ENCODE measurements at regions not wholly inside any gene's neighbourhood (a gene's known extent, or its start where the extent isn't known, plus 50 kb on each side); places are given as distances from the start of the nearest gene placed in this dataset.

GRCh38 chrX:98501426-98501825 lies 1617.7 kb downstream of the RPA4 start:
- Mint-ChIP-seq H3K36me3 (no peaks in the 10 kb centered on the region), H3K4me1 (no peaks in the 10 kb centered on the region), H3K27me3 (peaks cover 2% of the 10 kb centered on the region), H3K27ac (peak overlapping the region in 1 of 3 donors; percentile 28), H3K9me3 (no peaks in the 10 kb centered on the region), H3K4me3 (no peak overlapping the region)

GRCh38 chrX:98506907-98507306 lies 1623.2 kb downstream of the RPA4 start:
- Mint-ChIP-seq H3K27ac (no peak overlapping the region), H3K4me1 (no peaks in the 10 kb centered on the region), H3K36me3 (no peaks in the 10 kb centered on the region)

GRCh38 chrX:98514032-98514431 lies 1630.3 kb downstream of the RPA4 start:
- Mint-ChIP-seq H3K9me3 (no peaks in the 10 kb centered on the region), H3K4me3 (no peak overlapping the region), H3K27ac (no peak overlapping the region), H3K4me1 (no peaks in the 10 kb centered on the region), H3K36me3 (no peaks in the 10 kb centered on the region), H3K27me3 (no peaks in the 10 kb centered on the region)

More at GRCh38 chrX:98506907-98507306, 1623.2 kb downstream of the RPA4 start:
- peaks cover 0 to 2% (median 0%) of the 10 kb centered on the region in 3 donors for H3K9me3 Mint-ChIP-seq
- H3K4me3 Mint-ChIP-seq, result no peak overlapping the region
- H3K27me3 Mint-ChIP-seq, result peaks cover 1% of the 10 kb centered on the region

GRCh38 chrX:98516120-98516519 lies 1632.4 kb downstream of the RPA4 start:
- no peak overlapping the region for H3K4me3 Mint-ChIP-seq
- H3K9me3 Mint-ChIP-seq, result no peaks in the 10 kb centered on the region
- no peaks in the 10 kb centered on the region for H3K4me1 Mint-ChIP-seq
- no peak overlapping the region for H3K27ac Mint-ChIP-seq
- no peaks in the 10 kb centered on the region for H3K27me3 Mint-ChIP-seq
- no peaks in the 10 kb centered on the region for H3K36me3 Mint-ChIP-seq

- Mint-ChIP-seq H3K4me3 (no peak overlapping the region), H3K9me3 (no peaks in the 10 kb centered on the region), H3K27ac (no peak overlapping the region), H3K36me3 (no peaks in the 10 kb centered on the region), H3K4me1 (no peaks in the 10 kb centered on the region), H3K27me3 (no peaks in the 10 kb centered on the region)
Observed at GRCh38 chrX:98523026-98523425, 1639.3 kb downstream of the RPA4 start.

GRCh38 chrX:98523521-98523920 lies 1639.8 kb downstream of the RPA4 start:
- H3K27ac Mint-ChIP-seq, result no peak overlapping the region
- H3K4me1 Mint-ChIP-seq, result no peaks in the 10 kb centered on the region
- H3K9me3 Mint-ChIP-seq, result no peaks in the 10 kb centered on the region
- no peaks in the 10 kb centered on the region for H3K27me3 Mint-ChIP-seq
- no peaks in the 10 kb centered on the region for H3K36me3 Mint-ChIP-seq
- no peak overlapping the region for H3K4me3 Mint-ChIP-seq

GRCh38 chrX:98548519-98548918 lies 1664.8 kb downstream of the RPA4 start:
- Mint-ChIP-seq H3K4me3 (no peak overlapping the region), H3K36me3 (no peaks in the 10 kb centered on the region), H3K4me1 (peaks cover 0 to 2% (median 0%) of the 10 kb centered on the region in 3 donors), H3K27ac (no peak overlapping the region), H3K27me3 (no peaks in the 10 kb centered on the region), H3K9me3 (peaks cover 0 to 7% (median 4%) of the 10 kb centered on the region in 3 donors)

GRCh38 chrX:98568795-98569194 lies 1685.1 kb downstream of the RPA4 start:
- no peak overlapping the region for H3K4me3 Mint-ChIP-seq
- no peaks in the 10 kb centered on the region for H3K27me3 Mint-ChIP-seq
- no peaks in the 10 kb centered on the region for H3K36me3 Mint-ChIP-seq
- no peaks in the 10 kb centered on the region for H3K4me1 Mint-ChIP-seq
- peaks cover 0 to 3% (median 0%) of the 10 kb centered on the region in 3 donors for H3K9me3 Mint-ChIP-seq
- no peak overlapping the region for H3K27ac Mint-ChIP-seq

- H3K27me3 Mint-ChIP-seq, result no peaks in the 10 kb centered on the region
- H3K9me3 Mint-ChIP-seq, result no peaks in the 10 kb centered on the region
- no peak overlapping the region for H3K4me3 Mint-ChIP-seq
- no peaks in the 10 kb centered on the region for H3K4me1 Mint-ChIP-seq
- H3K27ac Mint-ChIP-seq, result no peak overlapping the region
- H3K36me3 Mint-ChIP-seq, result no peaks in the 10 kb centered on the region
Observed at GRCh38 chrX:98605941-98606340, 1722.2 kb downstream of the RPA4 start.

GRCh38 chrX:98607739-98608138 lies 1724.0 kb downstream of the RPA4 start:
- H3K36me3 Mint-ChIP-seq, result no peaks in the 10 kb centered on the region
- no peak overlapping the region for H3K4me3 Mint-ChIP-seq
- no peaks in the 10 kb centered on the region for H3K9me3 Mint-ChIP-seq
- H3K4me1 Mint-ChIP-seq, result no peaks in the 10 kb centered on the region
- H3K27ac Mint-ChIP-seq, result no peak overlapping the region
- H3K27me3 Mint-ChIP-seq, result no peaks in the 10 kb centered on the region

- Mint-ChIP-seq H3K4me3 (no peak overlapping the region), H3K9me3 (peaks cover 0 to 3% (median 0%) of the 10 kb centered on the region in 3 donors), H3K27ac (no peak overlapping the region), H3K36me3 (no peaks in the 10 kb centered on the region), H3K4me1 (no peaks in the 10 kb centered on the region), H3K27me3 (no peaks in the 10 kb centered on the region)
Observed at GRCh38 chrX:98627645-98628044, 1743.9 kb downstream of the RPA4 start.

- H3K4me1 Mint-ChIP-seq, result no peaks in the 10 kb centered on the region
Observed at GRCh38 chrX:98637451-98637850, 1753.7 kb downstream of the RPA4 start.

GRCh38 chrX:98646351-98646750 lies 1762.6 kb downstream of the RPA4 start:
- Mint-ChIP-seq H3K36me3 (no peaks in the 10 kb centered on the region), H3K9me3 (no peaks in the 10 kb centered on the region), H3K27ac (no peak overlapping the region), H3K4me3 (no peak overlapping the region), H3K4me1 (no peaks in the 10 kb centered on the region), H3K27me3 (no peaks in the 10 kb centered on the region)

More at GRCh38 chrX:98637451-98637850, 1753.7 kb downstream of the RPA4 start:
- H3K27me3 Mint-ChIP-seq, result no peaks in the 10 kb centered on the region
- H3K36me3 Mint-ChIP-seq, result no peaks in the 10 kb centered on the region
- no peak overlapping the region for H3K4me3 Mint-ChIP-seq
- H3K9me3 Mint-ChIP-seq, result peaks cover 5 to 17% (median 5%) of the 10 kb centered on the region in 3 donors
- H3K27ac Mint-ChIP-seq, result no peak overlapping the region

- no peak overlapping the region for H3K27ac Mint-ChIP-seq
- H3K9me3 Mint-ChIP-seq, result peaks cover 0 to 2% (median 0%) of the 10 kb centered on the region in 3 donors
- H3K36me3 Mint-ChIP-seq, result no peaks in the 10 kb centered on the region
- no peaks in the 10 kb centered on the region for H3K27me3 Mint-ChIP-seq
- H3K4me3 Mint-ChIP-seq, result no peak overlapping the region
- no peaks in the 10 kb centered on the region for H3K4me1 Mint-ChIP-seq
Observed at GRCh38 chrX:98654565-98654964, 1755.5 kb downstream of the PCDH19 start.
